ENCODE measurements at regions not wholly inside any gene's neighbourhood (a gene's known extent, or its start where the extent isn't known, plus 50 kb on each side); places are given as distances from the start of the nearest gene placed in this dataset.

DNA sequence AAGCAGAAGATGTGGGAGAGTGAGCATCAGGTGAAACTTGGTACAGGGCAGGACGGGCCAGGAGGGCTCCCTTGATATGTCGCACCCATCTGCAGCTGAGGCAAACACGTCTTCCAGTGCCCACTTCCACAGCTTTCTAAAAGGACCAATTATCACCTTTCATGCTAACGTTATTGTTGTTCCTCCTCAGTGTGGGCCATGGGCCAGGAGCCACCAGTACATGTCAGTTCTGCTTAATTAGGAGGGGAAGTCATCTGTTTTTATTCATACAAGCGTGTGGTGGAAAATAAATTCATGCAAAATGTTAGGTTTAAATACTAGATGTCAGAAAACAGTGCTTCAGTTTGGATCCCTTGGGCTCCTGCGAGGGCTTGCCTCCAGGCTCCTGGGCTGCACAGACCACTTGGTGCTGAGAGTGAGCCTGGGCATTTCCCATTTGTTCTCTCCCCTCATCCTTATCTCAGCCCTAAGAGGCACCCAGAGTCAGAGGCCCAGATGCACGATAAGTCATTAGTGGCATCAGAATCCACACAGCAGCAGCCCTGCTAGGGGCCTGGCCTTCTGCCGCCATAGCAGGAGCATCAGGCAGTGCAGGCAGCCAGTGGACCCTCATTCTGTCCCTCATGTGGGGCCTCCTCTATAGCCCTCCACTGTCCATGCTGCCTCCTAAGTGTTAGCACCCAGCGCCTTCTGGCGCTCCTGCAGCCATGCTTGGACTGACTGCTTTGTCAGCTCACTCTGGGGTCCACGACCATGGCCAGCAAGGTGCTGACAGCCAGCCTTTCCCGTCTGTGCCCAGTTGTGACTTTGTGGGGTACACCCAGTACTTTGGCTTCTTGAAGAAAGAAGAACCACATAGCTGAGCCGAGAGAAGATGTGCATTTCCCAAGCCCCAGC, 539.8 kb upstream of the RAB6C start:
- DNase-seq (ENCODE audit: low spot score): no peak

DNA sequence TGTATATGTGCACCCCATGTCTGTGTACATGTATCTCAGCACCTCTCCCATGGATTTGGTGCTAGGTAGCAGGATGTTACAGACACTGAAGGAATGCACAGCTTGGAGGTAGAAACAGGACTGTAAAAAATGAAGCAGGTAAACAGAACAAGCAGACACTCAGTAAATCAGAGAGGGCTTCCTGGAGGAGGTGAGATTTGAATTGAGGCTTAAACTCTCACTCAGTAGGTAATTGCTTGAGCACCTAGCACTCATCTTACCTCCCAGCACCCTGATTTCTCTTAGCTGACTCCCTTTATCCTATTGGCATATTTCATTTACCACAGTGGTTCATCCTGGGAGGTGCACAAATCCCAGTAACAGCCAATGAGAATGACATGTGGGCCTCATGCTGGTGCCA, 537.9 kb upstream of the RAB6C start:
- no peak for DNase-seq (ENCODE audit: low spot score)

DNA sequence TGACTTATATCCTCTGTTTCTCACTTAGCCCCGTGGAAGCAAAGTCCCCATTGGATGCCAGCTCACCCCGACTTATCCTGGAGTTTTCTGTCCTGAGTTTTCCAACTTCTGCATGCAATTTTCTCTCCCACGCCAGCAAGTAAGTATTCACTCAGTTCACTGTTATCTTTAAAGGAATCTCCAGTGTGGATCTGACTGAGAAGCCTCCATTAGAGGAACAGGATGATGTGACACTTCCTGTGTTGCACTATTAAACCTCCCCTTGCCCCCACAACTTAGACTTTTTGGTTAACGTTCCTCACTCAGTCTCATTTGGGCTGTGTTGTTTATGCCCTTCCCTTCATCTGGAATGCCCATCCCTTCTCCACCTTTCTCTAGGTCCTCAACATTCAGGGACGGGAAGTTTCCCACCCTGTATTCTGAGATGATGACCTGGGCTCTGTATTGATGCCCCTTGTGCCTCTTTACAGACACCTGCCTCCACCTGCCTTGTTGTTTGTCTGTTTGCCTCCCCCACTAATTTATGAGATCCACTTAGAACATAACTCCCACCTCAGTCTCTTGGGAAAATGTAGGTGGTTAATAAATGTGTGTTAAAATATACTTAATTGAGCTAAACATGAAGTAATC, 536.1 kb upstream of the RAB6C start:
- no peak for DNase-seq (ENCODE audit: low spot score)

DNA sequence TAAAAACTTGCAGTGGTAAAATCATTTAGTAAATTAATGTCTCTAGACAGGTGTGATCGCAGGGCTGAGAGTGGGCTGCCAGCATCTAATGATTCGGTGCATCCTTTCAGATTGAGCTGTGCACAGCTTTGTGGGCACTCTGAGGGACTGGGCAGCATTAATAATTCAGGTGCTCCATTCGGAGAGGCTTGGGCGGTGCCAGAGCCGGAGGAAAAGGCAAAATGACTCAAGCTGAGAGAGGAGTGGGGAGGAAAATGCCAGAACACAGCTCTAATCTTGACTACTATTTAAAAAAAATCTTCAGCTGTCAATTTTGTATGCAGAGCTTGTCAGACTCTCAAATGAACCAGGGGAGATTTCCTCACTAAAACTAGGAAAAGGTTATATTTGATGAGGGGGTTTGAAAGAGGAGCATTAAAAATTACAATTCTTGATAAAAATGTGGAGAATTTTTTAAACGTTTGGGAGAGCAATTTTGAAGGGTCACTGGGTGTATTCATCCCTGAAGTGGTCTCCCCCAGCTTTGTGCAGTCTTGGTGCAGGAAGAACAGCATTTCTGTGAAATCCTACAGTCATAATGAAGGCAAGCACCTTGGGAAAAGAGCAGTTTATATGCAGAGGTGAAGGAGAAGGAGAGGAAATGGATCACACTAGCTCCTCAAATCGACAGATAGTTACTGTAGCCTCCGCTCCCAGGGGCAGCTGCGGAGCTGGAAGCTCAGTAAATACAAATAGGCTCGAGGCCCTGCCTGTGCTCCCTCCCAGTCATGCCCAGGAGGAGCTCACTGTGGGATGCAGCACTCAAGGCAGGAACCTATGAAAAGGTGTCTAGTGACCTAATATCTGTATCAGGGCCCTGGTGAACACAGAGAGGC, 535.4 kb upstream of the RAB6C start:
- DNase-seq (ENCODE audit: low spot score): no peak

DNA sequence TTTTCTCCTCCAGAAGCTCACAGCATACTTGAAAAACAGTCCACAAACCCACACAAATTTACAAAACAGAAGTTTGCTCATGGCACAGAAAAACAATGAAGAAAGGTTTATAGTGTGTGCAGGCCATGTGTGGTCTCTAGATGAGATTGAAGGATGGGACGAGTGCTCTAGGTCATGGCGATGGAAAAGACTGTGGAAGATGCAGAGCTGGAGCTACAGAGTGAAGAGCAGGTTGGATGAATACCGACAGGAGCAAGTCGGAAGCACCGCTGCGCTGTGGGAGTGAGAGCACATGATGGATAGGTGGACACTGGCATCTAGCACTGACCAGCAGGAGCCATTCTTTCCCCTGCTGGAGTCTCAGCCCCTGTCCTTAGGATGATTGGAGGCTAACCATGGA, 534.7 kb upstream of the RAB6C start:
- DNase-seq (ENCODE audit: low spot score): no peak

DNA sequence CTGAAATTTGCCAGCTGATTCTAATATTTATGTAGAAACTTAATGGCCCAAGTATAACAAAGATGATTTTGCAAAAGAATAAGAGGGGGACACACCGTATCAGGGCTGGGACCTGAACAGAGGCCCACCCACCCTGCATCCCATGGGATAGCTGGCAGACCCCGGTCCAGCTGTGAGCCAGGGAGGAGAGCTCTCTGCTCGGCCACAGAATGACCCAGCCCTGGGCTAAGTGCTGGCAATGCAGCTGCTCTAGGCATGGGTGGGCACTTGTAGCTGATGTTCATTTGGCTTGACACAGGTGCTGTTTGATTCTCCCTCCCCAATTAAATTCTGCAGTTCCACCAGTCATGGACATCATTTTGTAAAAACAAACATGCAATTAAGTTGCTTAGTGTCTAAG, 522.8 kb upstream of the RAB6C start:
- no peak for DNase-seq (ENCODE audit: low spot score)

DNA sequence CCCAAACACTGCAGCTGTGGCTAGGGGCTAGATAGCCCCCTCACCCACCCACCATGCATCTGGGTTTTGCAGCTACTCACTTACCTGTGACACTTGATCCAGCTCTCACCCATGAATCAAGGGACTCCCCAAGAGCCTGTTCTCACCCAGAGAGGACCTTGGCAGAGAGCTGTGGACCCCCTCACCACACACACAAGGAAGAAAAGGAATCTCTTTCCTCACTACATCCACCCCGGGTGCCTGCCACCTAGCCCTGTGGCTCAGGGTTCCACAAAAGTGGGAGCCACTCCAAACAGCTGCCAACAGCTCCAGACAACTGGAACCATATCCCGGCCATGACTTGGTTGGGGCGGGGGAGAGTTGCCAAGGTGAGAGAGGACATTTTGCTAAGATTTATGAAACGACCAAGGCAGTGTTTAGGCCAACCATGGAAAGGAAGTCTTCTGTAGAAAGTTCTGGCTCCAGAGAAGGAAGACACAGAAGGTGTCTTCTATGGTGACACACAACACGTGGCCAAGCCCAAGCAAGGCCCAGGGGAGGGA, 522.1 kb upstream of the RAB6C start:
- DNase-seq (ENCODE audit: low spot score): no peak

DNA sequence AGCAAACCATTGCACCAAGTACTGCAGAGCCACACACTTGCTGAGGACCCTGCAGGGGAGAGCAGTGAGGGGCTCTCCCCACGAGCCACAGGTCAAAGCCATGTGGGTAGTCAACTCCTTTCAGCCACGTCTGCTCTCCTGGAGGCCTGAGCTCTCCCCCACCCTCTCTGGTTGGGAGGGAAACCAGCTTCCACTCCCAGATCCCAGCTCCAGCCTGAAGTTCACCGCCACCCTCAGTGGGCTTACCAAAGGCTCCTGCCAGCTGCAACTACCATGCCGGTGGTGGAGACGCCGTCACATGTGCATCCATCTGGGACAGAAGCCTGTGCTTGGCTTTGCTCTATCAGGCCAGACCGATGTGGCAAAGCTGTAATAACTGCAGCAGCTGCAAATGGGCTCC, 521.5 kb upstream of the RAB6C start:
- DNase-seq (ENCODE audit: low spot score): no peak

DNA sequence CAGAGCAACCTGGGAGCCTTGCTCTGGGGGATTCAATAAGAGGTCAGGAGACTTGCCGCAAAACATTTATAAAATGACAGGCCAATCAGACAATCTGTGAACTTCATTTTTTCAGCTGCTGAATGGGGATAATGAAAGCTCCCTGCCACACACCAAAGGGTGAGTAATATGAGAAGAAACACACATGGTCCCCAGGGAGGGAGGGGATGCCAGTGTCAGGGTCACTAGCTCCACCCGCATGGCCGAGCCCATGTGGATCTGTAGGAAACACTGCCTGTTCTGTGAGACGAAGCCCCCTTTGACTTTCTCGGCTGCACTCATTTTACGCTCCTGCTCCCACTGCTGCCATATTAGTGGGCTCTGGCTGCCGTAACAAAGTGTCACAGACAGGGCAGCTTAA, 521.0 kb upstream of the RAB6C start:
- no peak for DNase-seq (ENCODE audit: low spot score)

DNA sequence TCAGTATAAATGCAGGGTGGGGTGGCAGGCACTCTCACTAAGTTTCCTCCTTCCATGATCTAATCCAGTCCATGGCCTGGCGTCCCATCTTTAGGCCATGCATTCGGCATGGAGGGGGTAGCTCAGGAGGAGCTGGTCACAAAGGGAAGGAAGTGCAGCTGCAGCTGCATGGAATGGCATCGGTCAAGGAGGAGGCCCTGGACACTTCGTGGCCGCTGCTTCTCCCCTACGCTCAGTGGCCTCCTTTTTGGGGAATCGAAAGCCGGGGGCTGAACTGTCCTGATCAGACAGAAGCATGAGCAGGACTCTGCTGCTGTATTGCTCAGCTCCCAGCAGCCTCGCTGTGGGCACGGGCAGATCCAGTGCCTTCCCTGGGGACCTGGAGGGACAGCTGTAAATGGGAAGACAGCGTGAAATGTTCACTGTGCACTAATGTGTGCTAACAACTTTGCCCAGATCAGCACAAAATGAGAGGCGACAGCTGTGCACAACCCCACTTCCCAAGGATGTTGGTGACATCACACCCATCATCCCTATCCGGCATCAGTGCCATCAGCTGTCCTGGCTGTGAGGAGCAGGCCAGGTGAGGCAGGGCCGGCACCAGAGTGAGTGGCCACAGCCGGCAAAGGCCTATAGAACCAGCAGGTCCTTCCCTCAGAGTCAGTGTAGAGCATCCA, 520.1 kb upstream of the RAB6C start:
- no peak for DNase-seq (ENCODE audit: low spot score)

DNA sequence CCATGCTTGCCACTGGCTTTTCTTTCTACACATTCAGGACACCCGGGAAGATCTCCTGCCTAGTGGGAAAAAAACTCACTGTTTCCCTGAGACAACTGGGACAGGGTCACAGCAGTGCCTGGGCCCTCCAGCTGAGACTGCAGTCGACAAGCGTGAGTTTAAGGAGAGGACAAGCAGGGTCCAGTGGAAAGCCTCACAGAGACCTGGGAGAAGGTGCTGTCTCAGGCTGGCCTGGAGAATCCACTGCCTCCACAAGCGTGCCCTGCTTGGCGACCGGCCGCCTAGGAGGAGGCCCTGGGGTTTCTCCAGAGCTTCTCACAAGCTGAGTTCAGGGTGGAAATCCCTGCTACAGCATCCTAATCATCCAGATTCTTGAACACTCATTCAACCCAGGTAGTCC, 519.6 kb upstream of the RAB6C start:
- no peak for DNase-seq (ENCODE audit: low spot score)

DNA sequence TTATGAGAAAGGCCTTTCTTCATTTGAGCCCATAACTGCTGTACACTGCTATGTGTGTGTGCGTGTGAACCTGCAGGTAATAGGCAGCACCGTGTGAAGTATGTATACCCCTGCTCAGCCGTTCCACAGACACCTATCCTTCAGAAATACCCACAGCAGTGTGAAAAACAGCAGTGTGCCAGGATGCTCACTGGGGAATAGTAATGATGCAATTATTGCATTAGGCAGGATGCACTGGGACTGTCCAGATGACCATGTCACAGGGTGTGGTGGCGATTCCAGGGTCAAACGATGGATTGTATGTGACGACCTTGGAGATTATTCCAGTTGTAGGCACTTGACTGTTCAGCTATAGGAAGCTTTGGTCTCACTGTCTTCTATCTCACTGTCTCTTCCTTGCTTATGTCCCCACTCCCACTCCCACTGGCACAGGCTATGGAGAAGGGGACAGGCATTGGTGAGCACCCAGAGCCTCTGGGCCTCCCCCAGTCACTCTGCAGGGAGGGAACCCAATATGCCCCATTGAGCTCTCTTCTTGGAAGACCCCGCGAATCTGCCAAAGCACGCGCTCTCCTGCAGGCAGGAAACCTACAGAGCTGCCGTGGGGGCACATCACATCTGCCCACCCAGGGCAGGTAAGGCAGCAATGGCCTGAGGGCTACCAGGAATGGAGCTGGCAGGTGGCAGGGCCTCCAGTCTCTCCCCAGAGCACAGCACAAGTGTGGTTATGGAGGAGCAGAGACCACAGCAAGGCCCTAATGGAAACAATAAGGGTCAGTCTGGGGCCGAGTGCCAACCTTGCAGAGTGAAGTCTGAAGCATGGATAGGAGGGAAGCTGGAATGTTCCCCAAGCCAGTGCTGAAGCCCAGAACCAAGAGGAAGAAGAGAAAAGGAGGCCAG, 518.9 kb upstream of the RAB6C start:
- DNase-seq (ENCODE audit: low spot score): no peak

DNA sequence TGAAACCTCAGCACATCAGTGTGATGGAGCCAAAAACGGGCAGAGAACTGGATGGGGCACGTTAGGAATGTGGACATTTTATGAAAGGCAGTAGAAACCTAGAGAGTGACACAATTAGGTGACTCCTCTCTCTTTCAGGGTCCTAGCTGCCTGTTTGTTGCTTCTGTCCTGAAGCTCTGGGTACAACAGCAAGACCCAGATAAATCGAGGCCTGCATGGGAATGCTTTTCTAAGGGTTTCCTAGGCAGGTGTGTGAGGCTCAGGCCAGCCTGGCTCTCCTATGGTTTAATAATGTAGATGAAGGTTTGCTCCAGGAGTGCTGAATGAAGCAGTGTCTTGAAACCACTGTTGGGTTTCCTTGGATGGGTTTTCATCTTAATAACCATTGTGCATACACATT, 517.1 kb upstream of the RAB6C start:
- no peak for DNase-seq (ENCODE audit: low spot score)

DNA sequence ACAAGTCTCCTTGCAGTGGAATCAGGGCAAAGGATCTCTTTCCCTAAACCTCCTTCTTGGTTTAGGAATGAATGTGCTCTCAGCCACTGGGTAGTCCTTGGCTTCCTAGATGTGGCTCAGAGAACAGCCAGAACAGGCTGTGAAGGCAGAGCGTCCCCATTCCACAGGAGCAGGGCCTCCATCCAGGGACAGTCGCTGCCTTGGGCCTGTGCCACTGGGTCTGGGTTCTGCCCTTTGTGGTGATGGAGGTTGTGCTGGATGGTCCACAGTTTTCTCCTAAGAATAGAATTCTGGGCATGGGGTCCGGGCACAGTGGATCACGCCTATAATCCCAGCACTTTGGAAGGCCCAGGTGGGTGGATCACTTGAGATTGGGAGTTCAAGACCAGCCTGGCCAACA, 516.5 kb upstream of the RAB6C start:
- DNase-seq (ENCODE audit: low spot score): no peak

DNA sequence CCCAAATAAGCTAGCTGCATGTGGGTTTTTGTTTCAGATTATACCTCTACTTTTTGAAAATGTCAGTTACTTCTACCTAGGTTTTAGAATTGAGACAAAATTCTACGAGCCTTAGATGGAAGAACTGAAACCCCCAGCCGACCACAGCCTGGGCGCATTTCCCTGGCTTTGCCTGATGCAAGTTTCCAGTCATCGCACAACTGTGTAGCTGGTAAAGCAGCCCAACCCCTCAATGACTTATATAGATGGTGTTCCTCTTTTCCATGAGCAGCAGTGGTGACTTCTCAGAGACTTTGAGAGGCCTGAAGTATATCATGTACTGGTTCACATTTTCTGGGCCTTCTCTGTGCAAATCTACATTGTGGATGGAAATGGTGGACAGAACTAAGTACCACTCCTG, 515.4 kb upstream of the RAB6C start:
- no peak for DNase-seq (ENCODE audit: low spot score)

DNA sequence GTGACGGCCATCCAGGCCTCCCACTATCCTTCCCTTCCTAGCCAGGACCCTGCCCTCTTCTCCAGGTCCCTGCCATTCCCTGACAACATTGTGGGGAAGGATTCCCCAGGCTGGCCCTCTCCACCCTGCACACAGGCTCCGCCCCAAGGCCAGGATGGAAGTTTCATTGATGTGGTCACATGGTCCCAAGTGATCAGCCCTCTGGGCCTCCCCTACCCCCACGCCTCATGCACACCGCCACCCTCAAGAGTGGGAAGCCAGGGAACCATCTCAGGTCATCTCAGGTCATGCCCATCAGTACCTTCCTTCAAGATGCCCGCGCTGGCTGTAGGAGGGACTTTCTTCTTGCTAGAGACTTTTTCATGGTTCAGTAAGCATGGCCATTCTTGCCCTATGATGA, 514.8 kb upstream of the RAB6C start:
- DNase-seq (ENCODE audit: low spot score): no peak

DNA sequence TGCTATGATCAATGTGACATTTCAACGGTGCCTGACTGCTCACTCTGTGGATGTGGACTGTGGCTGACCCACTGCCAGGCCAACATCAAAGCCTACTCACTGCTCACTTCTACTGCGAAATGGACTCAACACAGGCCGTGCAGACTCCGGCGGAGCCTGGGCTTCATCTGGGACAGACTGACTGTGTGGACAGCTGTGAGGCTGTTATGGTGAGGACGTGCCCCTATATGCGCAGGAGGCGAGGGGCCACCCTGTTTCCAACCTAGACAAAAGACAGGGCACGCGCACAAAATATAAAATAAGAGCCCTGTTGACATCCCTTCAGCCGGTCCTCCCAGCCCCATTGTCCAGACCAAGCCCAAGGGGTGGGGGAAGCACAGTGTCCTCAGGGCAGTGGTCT, 514.4 kb upstream of the RAB6C start:
- no peak for DNase-seq (ENCODE audit: low spot score)

DNA sequence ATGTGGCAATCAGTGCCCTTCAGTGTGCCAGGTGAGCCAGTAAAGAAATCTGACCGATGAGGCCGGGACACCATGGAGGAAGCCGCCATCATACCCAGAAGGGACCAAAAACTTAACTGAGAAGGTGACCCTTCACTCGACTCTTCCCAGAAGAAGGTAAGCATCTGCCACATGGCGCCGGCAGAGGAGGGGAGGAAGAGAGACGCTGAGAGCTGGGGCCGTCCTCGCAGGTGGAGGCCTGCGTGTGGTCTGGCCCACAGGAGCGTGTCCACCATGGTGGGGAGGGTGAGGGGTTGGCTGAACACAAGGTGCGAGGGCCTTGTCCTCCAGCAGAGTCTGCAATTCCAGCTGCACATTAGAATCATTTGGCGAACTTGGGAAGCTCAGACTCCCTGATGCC, 513.1 kb upstream of the RAB6C start:
- no peak for DNase-seq (ENCODE audit: low spot score)

DNA sequence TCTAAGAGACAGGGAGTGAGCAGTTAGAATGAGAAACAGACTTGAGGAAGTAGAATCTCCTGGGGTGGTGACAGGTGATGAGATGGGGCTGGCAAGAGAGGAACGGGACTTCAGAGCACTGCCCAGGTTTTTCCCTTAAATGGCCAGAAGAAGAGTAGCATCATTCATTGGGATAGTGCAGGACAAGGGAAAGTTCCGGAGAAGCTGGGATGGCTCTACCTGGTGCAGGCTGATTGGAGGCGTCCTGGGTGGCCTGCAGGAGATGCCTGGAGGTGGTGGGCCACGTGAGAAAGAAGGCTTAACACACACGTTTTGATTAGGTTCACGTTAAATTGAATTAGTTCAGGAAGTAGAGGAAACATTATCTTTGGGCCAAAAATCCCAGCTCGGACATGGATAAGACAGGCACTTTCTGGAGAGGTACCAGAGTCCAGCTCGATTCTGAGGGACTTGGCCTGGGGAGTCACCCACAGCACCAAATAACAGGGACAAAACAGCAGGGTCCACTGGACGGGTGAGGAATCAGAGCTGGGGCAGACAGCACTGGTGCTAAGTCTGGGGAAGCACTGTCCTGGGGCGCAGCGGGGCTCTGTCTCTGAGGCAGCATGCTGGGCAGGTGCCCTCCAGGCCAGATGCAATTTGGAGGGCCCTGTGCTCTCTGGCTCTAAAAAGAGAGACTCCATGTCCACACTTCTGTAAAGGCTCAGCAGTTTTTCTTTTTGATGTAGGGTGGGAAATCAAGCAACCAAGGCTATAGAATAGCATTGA, 512.3 kb upstream of the RAB6C start:
- DNase-seq (ENCODE audit: low spot score): no peak

DNA sequence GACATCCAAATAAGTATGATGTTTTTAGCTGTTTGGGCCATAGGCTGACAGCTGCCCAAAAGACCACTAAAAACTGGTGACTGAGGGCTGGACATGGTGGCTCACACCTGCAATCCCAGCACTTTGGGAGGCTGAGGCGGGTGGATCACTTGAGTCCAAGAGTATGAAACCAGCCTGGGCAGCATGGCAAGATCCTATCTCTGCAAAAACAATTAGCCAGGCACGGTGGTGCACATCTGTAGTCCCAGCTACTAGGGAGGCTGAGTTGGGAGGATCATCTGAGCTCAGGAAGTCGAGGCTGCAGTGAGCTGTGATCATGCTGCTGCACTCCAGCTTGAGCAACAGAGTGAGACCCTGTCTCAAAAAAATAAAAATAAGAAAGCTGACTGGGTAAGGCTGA, 511.5 kb upstream of the RAB6C start:
- DNase-seq (ENCODE audit: low spot score): no peak

Data from activated CD4-positive, alpha-beta T cell treated with anti-CD3 and anti-CD28 coated beads, Interleukin-2, Interleukin-4, amounts not matched to agents 100 ng/mL and 50 ng/mL, durations not matched to agents 16 hours and 8 hours (primary cell).